A172 (cell line): ENCODE measurements at regions not wholly inside any gene's neighbourhood (a gene's known extent, or its start where the extent isn't known, plus 50 kb on each side); places are given as distances from the start of the nearest gene placed in this dataset.

Experiments
- DNase-seq: peaks from one replicate; pipeline ENCODE4 v3.0.0-alpha.2; 2015; ENCODE audit warnings: low spot score

GRCh38 chr6:90403489-90404381, 107.1 kb upstream of the BACH2 start:
- no peak for DNase-seq

- no peak for DNase-seq
Measured at GRCh38 chr6:90402831-90403192, 106.2 kb upstream of the BACH2 start.

GRCh38 chr6:90401933-90402830, 105.5 kb upstream of the BACH2 start:
- DNase-seq: peak; percentile 13

GRCh38 chr6:90399970-90400369, 103.3 kb upstream of the BACH2 start:
- DNase-seq: no peak

- DNase-seq: peak; percentile 83
Measured at GRCh38 chr6:90397929-90398674, 101.5 kb upstream of the BACH2 start.

GRCh38 chr6:90397047-90397446, 100.4 kb upstream of the BACH2 start:
- no peak for DNase-seq

GRCh38 chr6:90393232-90393884, 96.7 kb upstream of the BACH2 start:
- DNase-seq: peak; percentile 55

GRCh38 chr6:90390379-90390778, 93.7 kb upstream of the BACH2 start:
- DNase-seq: no peak

GRCh38 chr6:90388395-90388794, 91.8 kb upstream of the BACH2 start:
- no peak for DNase-seq

- no peak for DNase-seq
Measured at GRCh38 chr6:90387826-90388225, 91.2 kb upstream of the BACH2 start.

GRCh38 chr6:90387383-90387775, 90.7 kb upstream of the BACH2 start:
- DNase-seq: no peak

GRCh38 chr6:90386399-90387382, 90.0 kb upstream of the BACH2 start:
- DNase-seq: no peak

- DNase-seq: no peak
Measured at GRCh38 chr6:90385759-90386313, 89.2 kb upstream of the BACH2 start.

- DNase-seq: no peak
Measured at GRCh38 chr6:90384720-90385119, 88.1 kb upstream of the BACH2 start.

- DNase-seq: no peak
Measured at GRCh38 chr6:90383196-90383822, 86.7 kb upstream of the BACH2 start.

- no peak for DNase-seq
Measured at GRCh38 chr6:90382760-90383159, 86.1 kb upstream of the BACH2 start.

- DNase-seq: peak; percentile 65
Measured at GRCh38 chr6:90375681-90376439, 79.2 kb upstream of the BACH2 start.

- no peak for DNase-seq
Measured at GRCh38 chr6:90374201-90374600, 77.6 kb upstream of the BACH2 start.

- DNase-seq: no peak
Measured at GRCh38 chr6:90372885-90373284, 76.2 kb upstream of the BACH2 start.
